ENCODE measurements at regions not wholly inside any gene's neighbourhood (a gene's known extent, or its start where the extent isn't known, plus 50 kb on each side); places are given as distances from the start of the nearest gene placed in this dataset.

DNA sequence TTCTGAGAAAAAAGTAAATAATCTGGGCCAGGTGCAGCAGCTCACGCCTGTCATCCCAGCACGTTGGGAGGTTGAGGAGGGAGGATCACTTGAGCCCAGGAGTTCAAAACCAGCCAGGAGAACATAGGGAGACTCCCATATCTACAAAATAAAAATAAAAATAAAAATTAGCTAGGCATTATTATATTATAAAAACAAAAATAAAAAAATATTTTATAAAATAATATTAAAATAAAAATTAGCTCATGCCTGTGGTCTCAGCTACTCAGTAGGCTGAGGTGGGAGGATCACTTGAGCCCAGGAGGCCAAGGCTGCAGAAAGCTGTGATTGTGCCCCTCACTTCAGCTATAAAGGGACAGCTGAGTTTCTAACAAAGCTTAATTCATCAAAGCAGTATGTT lies 362.9 kb downstream of the SMOC2 start:
- no peaks in the 10 kb centered on the region for H3K9me3 ChIP-seq (ENCODE audit: control insufficient read depth in 4 of 4, low read length in 3 of 4)
- no peaks in the 10 kb centered on the region for H3K36me3 ChIP-seq (ENCODE audit: control insufficient read depth in 4 of 4, insufficient read depth in 3 of 4, low read depth in 1 of 4, low read length in 3 of 4)
- H3K27ac ChIP-seq (ENCODE audit: low read depth in 1 of 2, low read length in 2 of 2): no peak overlapping the region
- H3K4me3 ChIP-seq (ENCODE audit: low read depth in 1 of 3, low read length in 3 of 3): no peak overlapping the region
- 77% methylated on average over 2 of the region's 2 CpGs for WGBS
- H3K9ac ChIP-seq (ENCODE audit: low read depth in 1 of 2, low read length in 2 of 2): no peak overlapping the region
- no peaks in the 10 kb centered on the region for H3K27me3 ChIP-seq (ENCODE audit: control insufficient read depth in 4 of 4, insufficient read depth in 4 of 4, low read length in 3 of 4)
- no peak for DNase-seq (ENCODE audit: low spot score)
- TF ChIP-seq, protein P1, sequence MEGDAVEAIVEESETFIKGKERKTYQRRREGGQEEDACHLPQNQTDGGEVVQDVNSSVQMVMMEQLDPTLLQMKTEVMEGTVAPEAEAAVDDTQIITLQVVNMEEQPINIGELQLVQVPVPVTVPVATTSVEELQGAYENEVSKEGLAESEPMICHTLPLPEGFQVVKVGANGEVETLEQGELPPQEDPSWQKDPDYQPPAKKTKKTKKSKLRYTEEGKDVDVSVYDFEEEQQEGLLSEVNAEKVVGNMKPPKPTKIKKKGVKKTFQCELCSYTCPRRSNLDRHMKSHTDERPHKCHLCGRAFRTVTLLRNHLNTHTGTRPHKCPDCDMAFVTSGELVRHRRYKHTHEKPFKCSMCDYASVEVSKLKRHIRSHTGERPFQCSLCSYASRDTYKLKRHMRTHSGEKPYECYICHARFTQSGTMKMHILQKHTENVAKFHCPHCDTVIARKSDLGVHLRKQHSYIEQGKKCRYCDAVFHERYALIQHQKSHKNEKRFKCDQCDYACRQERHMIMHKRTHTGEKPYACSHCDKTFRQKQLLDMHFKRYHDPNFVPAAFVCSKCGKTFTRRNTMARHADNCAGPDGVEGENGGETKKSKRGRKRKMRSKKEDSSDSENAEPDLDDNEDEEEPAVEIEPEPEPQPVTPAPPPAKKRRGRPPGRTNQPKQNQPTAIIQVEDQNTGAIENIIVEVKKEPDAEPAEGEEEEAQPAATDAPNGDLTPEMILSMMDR (IDR thresholded peaks at IDR 0.05; ENCODE audit: low read depth, low read length, missing input control): no peak
- TF ChIP-seq FOXA1 (IDR thresholded peaks at IDR 0.05): no peak
- TF ChIP-seq GABPA (IDR thresholded peaks at IDR 0.05 in 1 of 2, conservative IDR thresholded peaks at IDR 0.05 in 1 of 2): no peak
- TF ChIP-seq, protein P2, sequence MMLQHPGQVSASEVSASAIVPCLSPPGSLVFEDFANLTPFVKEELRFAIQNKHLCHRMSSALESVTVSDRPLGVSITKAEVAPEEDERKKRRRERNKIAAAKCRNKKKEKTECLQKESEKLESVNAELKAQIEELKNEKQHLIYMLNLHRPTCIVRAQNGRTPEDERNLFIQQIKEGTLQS (IDR thresholded peaks at IDR 0.05): no peak
- no peak for TF ChIP-seq YY1 (IDR thresholded peaks at IDR 0.05)
- no peak for TF ChIP-seq NR2F2 (IDR thresholded peaks at IDR 0.05)
- TF ChIP-seq TAF1 (conservative IDR thresholded peaks at IDR 0.05): no peak
- TF ChIP-seq RAD21 (IDR thresholded peaks at IDR 0.05): no peak
- TF ChIP-seq FOXA2 (IDR thresholded peaks at IDR 0.05): no peak
- TF ChIP-seq, protein P3, sequence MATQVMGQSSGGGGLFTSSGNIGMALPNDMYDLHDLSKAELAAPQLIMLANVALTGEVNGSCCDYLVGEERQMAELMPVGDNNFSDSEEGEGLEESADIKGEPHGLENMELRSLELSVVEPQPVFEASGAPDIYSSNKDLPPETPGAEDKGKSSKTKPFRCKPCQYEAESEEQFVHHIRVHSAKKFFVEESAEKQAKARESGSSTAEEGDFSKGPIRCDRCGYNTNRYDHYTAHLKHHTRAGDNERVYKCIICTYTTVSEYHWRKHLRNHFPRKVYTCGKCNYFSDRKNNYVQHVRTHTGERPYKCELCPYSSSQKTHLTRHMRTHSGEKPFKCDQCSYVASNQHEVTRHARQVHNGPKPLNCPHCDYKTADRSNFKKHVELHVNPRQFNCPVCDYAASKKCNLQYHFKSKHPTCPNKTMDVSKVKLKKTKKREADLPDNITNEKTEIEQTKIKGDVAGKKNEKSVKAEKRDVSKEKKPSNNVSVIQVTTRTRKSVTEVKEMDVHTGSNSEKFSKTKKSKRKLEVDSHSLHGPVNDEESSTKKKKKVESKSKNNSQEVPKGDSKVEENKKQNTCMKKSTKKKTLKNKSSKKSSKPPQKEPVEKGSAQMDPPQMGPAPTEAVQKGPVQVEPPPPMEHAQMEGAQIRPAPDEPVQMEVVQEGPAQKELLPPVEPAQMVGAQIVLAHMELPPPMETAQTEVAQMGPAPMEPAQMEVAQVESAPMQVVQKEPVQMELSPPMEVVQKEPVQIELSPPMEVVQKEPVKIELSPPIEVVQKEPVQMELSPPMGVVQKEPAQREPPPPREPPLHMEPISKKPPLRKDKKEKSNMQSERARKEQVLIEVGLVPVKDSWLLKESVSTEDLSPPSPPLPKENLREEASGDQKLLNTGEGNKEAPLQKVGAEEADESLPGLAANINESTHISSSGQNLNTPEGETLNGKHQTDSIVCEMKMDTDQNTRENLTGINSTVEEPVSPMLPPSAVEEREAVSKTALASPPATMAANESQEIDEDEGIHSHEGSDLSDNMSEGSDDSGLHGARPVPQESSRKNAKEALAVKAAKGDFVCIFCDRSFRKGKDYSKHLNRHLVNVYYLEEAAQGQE (IDR thresholded peaks at IDR 0.05): no peak
- TF ChIP-seq HNF4G (IDR thresholded peaks at IDR 0.05): no peak
- H3K4me1 ChIP-seq (ENCODE audit: control insufficient read depth in 4 of 4, insufficient read depth in 4 of 4, low read length in 3 of 4): no peaks in the 10 kb centered on the region

DNA sequence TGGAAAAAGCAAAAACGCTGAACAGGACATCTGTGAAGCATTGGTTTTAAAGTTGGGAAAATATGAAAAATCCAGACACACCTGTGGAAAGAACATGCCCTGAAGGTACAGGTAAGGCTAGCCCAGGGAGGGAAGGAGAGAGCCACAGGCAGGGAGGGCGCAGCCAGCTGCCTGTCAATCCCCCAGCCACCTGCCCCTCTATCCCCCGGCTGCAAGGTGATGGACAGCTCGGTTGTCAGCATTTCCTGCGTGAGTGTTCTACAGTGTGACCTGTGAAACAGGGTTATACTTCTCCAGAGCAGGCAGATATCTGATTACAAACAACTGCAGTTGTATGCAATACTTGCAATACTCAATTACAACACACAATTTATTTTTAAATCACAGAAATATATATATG lies 358.1 kb downstream of the SMOC2 start:
- TF ChIP-seq, protein P4, sequence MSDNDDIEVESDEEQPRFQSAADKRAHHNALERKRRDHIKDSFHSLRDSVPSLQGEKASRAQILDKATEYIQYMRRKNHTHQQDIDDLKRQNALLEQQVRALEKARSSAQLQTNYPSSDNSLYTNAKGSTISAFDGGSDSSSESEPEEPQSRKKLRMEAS (IDR thresholded peaks at IDR 0.05): no peak
- no peak for TF ChIP-seq HNF4A (conservative IDR thresholded peaks at IDR 0.05)
- no peak for TF ChIP-seq NR2F2 (IDR thresholded peaks at IDR 0.05)
- TF ChIP-seq GABPA (IDR thresholded peaks at IDR 0.05 in 1 of 2, conservative IDR thresholded peaks at IDR 0.05 in 1 of 2): no peak
- TF ChIP-seq FOXA1 (IDR thresholded peaks at IDR 0.05): no peak
- no peak for TF ChIP-seq FOXA2 (IDR thresholded peaks at IDR 0.05)
- TF ChIP-seq, protein P3 (IDR thresholded peaks at IDR 0.05): no peak
- no peak for TF ChIP-seq RAD21 (IDR thresholded peaks at IDR 0.05)
- TF ChIP-seq RXRA (IDR thresholded peaks at IDR 0.05): no peak
- no peak for TF ChIP-seq YY1 (IDR thresholded peaks at IDR 0.05)
- H3K36me3 ChIP-seq (ENCODE audit: control insufficient read depth in 4 of 4, insufficient read depth in 3 of 4, low read depth in 1 of 4, low read length in 3 of 4): no peaks in the 10 kb centered on the region
- H3K27ac ChIP-seq (ENCODE audit: low read depth in 1 of 2, low read length in 2 of 2): no peak overlapping the region
- H3K27me3 ChIP-seq (ENCODE audit: control insufficient read depth in 4 of 4, insufficient read depth in 4 of 4, low read length in 3 of 4): no peaks in the 10 kb centered on the region
- no peak overlapping the region for H3K4me3 ChIP-seq (ENCODE audit: low read depth in 1 of 3, low read length in 3 of 3)
- WGBS: 43% methylated on average over 5 of the region's 5 CpGs
- peaks cover 0 to 3% (median under 1%) of the 10 kb centered on the region in 4 donors for H3K9me3 ChIP-seq (ENCODE audit: control insufficient read depth in 4 of 4, low read length in 3 of 4)
- DNase-seq (ENCODE audit: low spot score): no peak
- no peaks in the 10 kb centered on the region for H3K4me1 ChIP-seq (ENCODE audit: control insufficient read depth in 4 of 4, insufficient read depth in 4 of 4, low read length in 3 of 4)
- no peak overlapping the region for H3K9ac ChIP-seq (ENCODE audit: low read depth in 1 of 2, low read length in 2 of 2)

Measured in liver (tissue), 8 donors.